Brain microvascular endothelial cell (primary cell): ENCODE measurements at regions not wholly inside any gene's neighbourhood (a gene's known extent, or its start where the extent isn't known, plus 50 kb on each side); places are given as distances from the start of the nearest gene placed in this dataset.

Experiments used
- DNase-seq: peaks from one replicate; pipeline ENCODE4 v3.0.0-alpha.2; 2020
- H3K27ac ChIP-seq: fragments of 250-450 bp; sonication (Bioruptor Pico); 2 replicates; pipeline ENCODE4 v1.5.1; 2020; ENCODE audit warnings: mild to moderate bottlenecking, moderate library complexity
- H3K27me3 ChIP-seq: fragments of 250-450 bp; sonication (Bioruptor Pico); replicated peaks from 2 replicates; pipeline ENCODE4 v1.5.1; 2020; ENCODE audit warnings: mild to moderate bottlenecking
- H3K36me3 ChIP-seq: fragments of 250-450 bp; sonication (Bioruptor Pico); replicated peaks from 2 replicates; pipeline ENCODE4 v1.5.1; 2020; ENCODE audit warnings: mild to moderate bottlenecking
- H3K4me3 ChIP-seq: 2 replicates; pipeline ENCODE4 v1.5.1; 2011; ENCODE audit warnings: low read depth, mild to moderate bottlenecking, control low read depth, low read length, moderate library complexity
- CTCF ChIP-seq: IDR thresholded peaks from 2 replicates; pipeline ENCODE4 v1.5.1; 2011; ENCODE audit warnings: low read depth, mild to moderate bottlenecking, moderate library complexity, low read length, control low read depth, inconsistent platforms; ENCODE audit errors: missing control alignments
- in situ Hi-C: cut with HindIII; loops from 2 replicates; pipeline ENCODE4 v1.10.0; 2017; ENCODE audit warnings: low sequenced_read_pairs, low pct_ligation_motif_present

DNA sequence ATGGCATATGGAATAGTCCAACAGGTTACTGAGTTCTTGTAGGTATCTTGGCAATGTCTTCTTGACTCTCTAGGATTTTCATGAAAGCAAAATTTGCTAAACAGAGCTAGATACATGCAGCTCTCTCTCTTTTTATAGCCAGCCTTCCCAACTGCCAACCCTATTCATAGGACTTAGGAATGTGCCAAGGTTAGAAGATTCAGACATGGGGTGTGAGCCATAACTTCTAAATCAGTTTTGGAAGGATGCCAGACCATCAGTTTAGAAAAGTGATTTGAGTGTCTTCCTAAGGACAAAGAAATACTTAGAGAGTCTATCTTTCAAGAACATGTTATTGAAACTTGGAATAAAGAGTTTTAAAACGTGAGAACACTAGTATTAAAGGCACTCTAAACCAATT, 619.5 kb upstream of the FANCL start:
- TF ChIP-seq CTCF, result no peak
- H3K36me3 ChIP-seq, result no peaks in the 10 kb centered on the region
- H3K27ac ChIP-seq, result no peak overlapping the region
- DNase-seq, result no peak
- no peaks in the 10 kb centered on the region for H3K27me3 ChIP-seq
- no peak overlapping the region for H3K4me3 ChIP-seq
- in situ Hi-C loops, result no loop called here

GRCh38 chr2:58856100-58856499, 615.0 kb upstream of the FANCL start:
- no peaks in the 10 kb centered on the region for H3K27me3 ChIP-seq
- in situ Hi-C loops, result no loop called here
- no peak for DNase-seq
- H3K36me3 ChIP-seq, result no peaks in the 10 kb centered on the region
- H3K27ac ChIP-seq, result no peak overlapping the region
- no peak overlapping the region for H3K4me3 ChIP-seq
- no peak for TF ChIP-seq CTCF

GRCh38 chr2:58853420-58853819, 612.3 kb upstream of the FANCL start:
- Histone ChIP-seq H3K4me3 (no peak overlapping the region), H3K27me3 (no peaks in the 10 kb centered on the region), H3K27ac (no peak overlapping the region), H3K36me3 (no peaks in the 10 kb centered on the region)
- DNase-seq, result no peak
- TF ChIP-seq CTCF, result no peak
- in situ Hi-C loops, result no loop called here

- in situ Hi-C loops, result no loop called here
- no peak overlapping the region for H3K27ac ChIP-seq
- no peaks in the 10 kb centered on the region for H3K36me3 ChIP-seq
Observed at GRCh38 chr2:58852905-58853304, 611.8 kb upstream of the FANCL start.

GRCh38 chr2:58852243-58852642, 611.1 kb upstream of the FANCL start:
- in situ Hi-C loops, result no loop called here
- no peaks in the 10 kb centered on the region for H3K27me3 ChIP-seq
- TF ChIP-seq CTCF, result no peak
- no peak overlapping the region for H3K27ac ChIP-seq
- H3K36me3 ChIP-seq, result no peaks in the 10 kb centered on the region
- no peak for DNase-seq
- no peak overlapping the region for H3K4me3 ChIP-seq

More at GRCh38 chr2:58852905-58853304, 611.8 kb upstream of the FANCL start:
- Histone ChIP-seq H3K4me3 (no peak overlapping the region), H3K27me3 (no peaks in the 10 kb centered on the region)
- no peak for DNase-seq
- TF ChIP-seq CTCF, result no peak

DNA sequence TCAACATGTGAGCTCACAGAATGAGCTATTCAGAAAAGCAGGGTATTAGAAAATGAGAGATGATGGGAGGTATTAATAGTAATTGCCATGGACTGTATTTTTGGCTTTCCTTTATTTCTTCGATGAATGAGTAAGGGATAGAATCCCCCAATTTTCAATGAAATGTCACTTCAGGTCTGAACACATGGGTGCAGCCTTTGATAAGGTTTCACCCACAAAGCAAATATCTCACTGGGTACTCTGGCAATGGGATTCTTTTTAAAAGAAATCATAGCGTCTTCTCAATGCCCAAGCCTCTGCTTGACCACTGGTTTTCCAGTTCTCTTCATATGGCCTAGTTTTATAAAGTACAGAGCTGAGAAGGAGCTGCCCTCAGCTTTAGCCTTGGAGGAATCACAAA, 610.5 kb upstream of the FANCL start:
- Histone ChIP-seq H3K4me3 (no peak overlapping the region), H3K36me3 (no peaks in the 10 kb centered on the region), H3K27ac (no peak overlapping the region), H3K27me3 (no peaks in the 10 kb centered on the region)
- in situ Hi-C loops, result no loop called here
- peak; percentile 1 for DNase-seq
- TF ChIP-seq CTCF, result no peak
